Neutrophil (primary cell): ENCODE measurements at regions not wholly inside any gene's neighbourhood (a gene's known extent, or its start where the extent isn't known, plus 50 kb on each side); places are given as distances from the start of the nearest gene placed in this dataset.

Source experiments
- H3K27ac ChIP-seq: fragments of 200-600 bp; sonication (generic); 2 replicates; pipeline ENCODE4 v1.5.1; 2016; ENCODE audit warnings: mild to moderate bottlenecking, moderate library complexity
- H3K27me3 ChIP-seq: fragments of 200-600 bp; sonication (generic); 2 replicates; pipeline ENCODE4 v1.6.0; 2016; ENCODE audit warnings: mild to moderate bottlenecking
- H3K36me3 ChIP-seq: fragments of 200-600 bp; sonication (generic); 2 replicates; pipeline ENCODE4 v1.5.1; 2017
- H3K4me1 ChIP-seq, 2 experiments: fragments of 200-600 bp in 1 of 2; sonication (generic) in 1 of 2; 1 replicate in 1 of 2; 2 replicates in 1 of 2; pipeline versions ENCODE4 v1.5.1 to v1.6.1; 2013 to 2016; ENCODE audit warnings: low read depth in 1 of 2, low read length in 1 of 2, mild to moderate bottlenecking in 1 of 2, moderate library complexity in 1 of 2; ENCODE audit not compliant: control insufficient read depth in 1 of 2, insufficient read depth in 1 of 2
- H3K4me3 ChIP-seq, 2 experiments: fragments of 200-600 bp in 1 of 2; sonication (generic) in 1 of 2; 1 replicate in 1 of 2; 2 replicates in 1 of 2; pipeline ENCODE4 v1.5.1; 2013 to 2016; ENCODE audit warnings: low read depth in 1 of 2, low read length in 1 of 2, mild to moderate bottlenecking in 1 of 2, moderate library complexity in 1 of 2
- H3K9me3 ChIP-seq: fragments of 200-600 bp; sonication (generic); 2 replicates; pipeline ENCODE4 v1.5.1; 2016
- TF ChIP-seq, protein P1 (sequence below): fragments of 200-600 bp; sonication (generic); IDR thresholded peaks from 2 replicates; pipeline ENCODE4 v1.5.1; 2016; ENCODE audit warnings: antibody characterized with exemption

DNA sequence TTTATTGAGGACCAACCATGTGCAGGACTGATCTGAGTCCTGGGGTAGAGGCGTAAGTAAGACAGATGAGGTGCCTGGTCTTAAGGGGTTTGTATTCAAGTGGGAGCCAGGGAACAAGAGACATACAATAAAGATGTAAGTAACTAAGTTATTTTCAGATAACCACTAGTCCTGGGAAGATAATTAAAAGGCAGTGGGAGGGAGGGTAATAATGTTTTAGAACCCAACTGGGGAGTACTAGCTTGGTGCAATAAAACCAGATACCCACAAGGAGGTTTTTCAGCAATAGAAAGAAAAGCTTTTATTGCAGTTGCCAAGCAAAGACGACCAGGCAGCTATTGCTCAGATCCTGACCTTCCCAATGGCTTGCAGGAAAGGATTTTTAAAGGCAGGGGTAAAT lies 893.7 kb downstream of the UQCRFS1 start:
- no peaks in the 10 kb centered on the region for H3K36me3 ChIP-seq
- TF ChIP-seq, protein P1, sequence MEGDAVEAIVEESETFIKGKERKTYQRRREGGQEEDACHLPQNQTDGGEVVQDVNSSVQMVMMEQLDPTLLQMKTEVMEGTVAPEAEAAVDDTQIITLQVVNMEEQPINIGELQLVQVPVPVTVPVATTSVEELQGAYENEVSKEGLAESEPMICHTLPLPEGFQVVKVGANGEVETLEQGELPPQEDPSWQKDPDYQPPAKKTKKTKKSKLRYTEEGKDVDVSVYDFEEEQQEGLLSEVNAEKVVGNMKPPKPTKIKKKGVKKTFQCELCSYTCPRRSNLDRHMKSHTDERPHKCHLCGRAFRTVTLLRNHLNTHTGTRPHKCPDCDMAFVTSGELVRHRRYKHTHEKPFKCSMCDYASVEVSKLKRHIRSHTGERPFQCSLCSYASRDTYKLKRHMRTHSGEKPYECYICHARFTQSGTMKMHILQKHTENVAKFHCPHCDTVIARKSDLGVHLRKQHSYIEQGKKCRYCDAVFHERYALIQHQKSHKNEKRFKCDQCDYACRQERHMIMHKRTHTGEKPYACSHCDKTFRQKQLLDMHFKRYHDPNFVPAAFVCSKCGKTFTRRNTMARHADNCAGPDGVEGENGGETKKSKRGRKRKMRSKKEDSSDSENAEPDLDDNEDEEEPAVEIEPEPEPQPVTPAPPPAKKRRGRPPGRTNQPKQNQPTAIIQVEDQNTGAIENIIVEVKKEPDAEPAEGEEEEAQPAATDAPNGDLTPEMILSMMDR, result no peak
- H3K4me3 ChIP-seq, result no peak overlapping the region
- peaks cover 22 to 44% of the 10 kb centered on the region in 2 experiments for H3K4me1 ChIP-seq
- no peaks in the 10 kb centered on the region for H3K27me3 ChIP-seq
- no peak overlapping the region for H3K27ac ChIP-seq
- H3K9me3 ChIP-seq, result no peaks in the 10 kb centered on the region

- no peak overlapping the region for H3K27ac ChIP-seq
- H3K4me3 ChIP-seq, result no peak overlapping the region
- H3K4me1 ChIP-seq, result peaks cover 16 to 38% of the 10 kb centered on the region in 2 experiments
- TF ChIP-seq, protein P1, result no peak
- no peaks in the 10 kb centered on the region for H3K9me3 ChIP-seq
- no peaks in the 10 kb centered on the region for H3K36me3 ChIP-seq
- no peaks in the 10 kb centered on the region for H3K27me3 ChIP-seq
Measured at GRCh38 chr19:28318469-28319179, 894.3 kb downstream of the UQCRFS1 start.

- Histone ChIP-seq H3K4me3 (no peak overlapping the region), H3K9me3 (no peaks in the 10 kb centered on the region), H3K27me3 (no peaks in the 10 kb centered on the region), H3K36me3 (no peaks in the 10 kb centered on the region), H3K4me1 (peaks cover 0 to 20% of the 10 kb centered on the region in 2 experiments), H3K27ac (no peak overlapping the region)
- TF ChIP-seq, protein P1, result no peak
Measured at GRCh38 chr19:28316464-28316863, 896.5 kb downstream of the UQCRFS1 start.

DNA sequence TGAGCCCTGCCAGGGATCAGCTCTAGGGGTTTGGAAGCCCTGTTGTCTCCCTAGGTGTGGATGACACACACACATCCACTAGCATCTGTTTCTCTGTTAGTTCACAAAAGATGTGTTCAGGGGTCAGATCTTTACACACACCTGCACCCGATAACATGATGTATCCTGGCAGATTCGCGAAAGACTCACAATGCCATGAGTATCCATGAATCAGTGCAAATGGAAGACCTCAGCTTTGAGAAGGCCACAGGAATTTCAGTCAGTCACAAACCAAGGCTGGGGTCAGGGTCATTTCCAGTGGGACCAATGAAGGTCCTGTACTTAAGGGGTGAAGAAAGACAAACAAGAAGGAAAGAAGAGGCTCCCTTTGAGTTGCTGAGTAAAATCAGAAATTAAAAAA lies 898.2 kb downstream of the UQCRFS1 start:
- TF ChIP-seq, protein P1, result no peak
- Histone ChIP-seq H3K4me3 (no peak overlapping the region), H3K27ac (no peak overlapping the region), H3K36me3 (no peaks in the 10 kb centered on the region), H3K9me3 (no peaks in the 10 kb centered on the region), H3K4me1 (peaks cover 0 to 20% of the 10 kb centered on the region in 2 experiments), H3K27me3 (no peaks in the 10 kb centered on the region)

DNA sequence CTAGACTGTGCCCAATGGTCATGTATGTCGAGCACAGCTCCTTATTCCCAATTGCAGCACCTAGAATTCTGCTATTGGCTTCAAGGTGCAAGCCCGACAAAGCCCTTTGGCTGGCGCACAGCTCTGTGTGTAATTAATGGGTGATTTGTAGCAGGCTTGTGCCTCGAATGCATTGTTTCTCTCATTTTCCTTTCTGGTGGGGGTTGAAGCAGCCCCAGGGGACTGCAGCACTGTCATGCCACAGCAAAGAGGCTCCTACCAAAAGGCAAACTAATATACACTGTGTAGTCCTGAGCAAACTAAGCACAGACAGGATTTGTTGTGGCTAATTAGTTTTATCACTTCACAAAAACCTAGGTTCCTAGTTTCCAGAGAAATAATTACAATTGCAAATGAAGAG lies 898.7 kb downstream of the UQCRFS1 start:
- peaks cover 0 to 18% of the 10 kb centered on the region in 2 experiments for H3K4me1 ChIP-seq
- H3K4me3 ChIP-seq, result no peak overlapping the region
- no peak overlapping the region for H3K27ac ChIP-seq
- H3K36me3 ChIP-seq, result no peaks in the 10 kb centered on the region
- no peaks in the 10 kb centered on the region for H3K9me3 ChIP-seq
- H3K27me3 ChIP-seq, result no peaks in the 10 kb centered on the region
- TF ChIP-seq, protein P1, result no peak
